Psoas muscle (tissue), 7 donors: ENCODE measurements at regions not wholly inside any gene's neighbourhood (a gene's known extent, or its start where the extent isn't known, plus 50 kb on each side); places are given as distances from the start of the nearest gene placed in this dataset.

Experiments
- ATAC-seq, 4 donors: fragments of 200-7000 bp; cut with Tn5 transposase; one replicate each; pipeline ENCODE4 v1.9.1; 2020; ENCODE audit warnings: moderate library complexity in 3 of 4, mild to moderate bottlenecking in 2 of 4
- DNase-seq, 2 donors: peaks; one replicate each; pipeline ENCODE4 v3.0.0-alpha.2; 2020
- H3K27ac ChIP-seq: fragments of 200-600 bp; one replicate; pipeline ENCODE4 v1.8.0; 2022
- H3K27me3 ChIP-seq, 3 donors: fragments of 200-600 bp in 1 of 3; one replicate each; pipeline versions ENCODE4 v1.6.1 to v1.8.0; 2013 to 2022; ENCODE audit warnings: low read length in 2 of 3, mild to moderate bottlenecking in 2 of 3, moderate library complexity in 1 of 3; ENCODE audit not compliant: insufficient read depth in 3 of 3
- H3K36me3 ChIP-seq, 2 donors: fragments of 200-600 bp in 1 of 2; one replicate each; pipeline versions ENCODE4 v1.6.1 to v1.8.0; 2013 to 2022; ENCODE audit warnings: low read depth in 1 of 2, mild to moderate bottlenecking in 1 of 2, moderate library complexity in 1 of 2; ENCODE audit not compliant: insufficient read depth in 1 of 2
- H3K4me1 ChIP-seq: fragments of 200-600 bp; one replicate; pipeline ENCODE4 v1.8.0; 2022
- H3K4me3 ChIP-seq: fragments of 200-600 bp; one replicate; pipeline ENCODE4 v1.8.0; 2022; ENCODE audit warnings: mild to moderate bottlenecking
- H3K9me3 ChIP-seq: fragments of 200-600 bp; one replicate; pipeline ENCODE4 v1.8.0; 2022
- CTCF ChIP-seq: fragments of 200-600 bp; IDR thresholded peaks from one replicate; pipeline ENCODE4 v1.8.0; 2022; ENCODE audit warnings: antibody characterized with exemption
- WGBS, 3 donors: extraction: QIAGEN DNeasy Blood & Tissue Kit; methylation state at CpG; one replicate each; pipeline versions ENCODE4 v1.1.6 to v1.1.7; 2013; 5-methylcytosine and 5-hydroxymethylcytosine counted together
- intact Hi-C, 2 donors: fragments of 100-400 bp; cut with DNase I; formaldehyde crosslinking; loops; one replicate each; pipeline versions ENCODE4 v1.11.0 to v1.14.2; 2022
- donor health status: healthy with polysubstance abuse.
- donor health status: DM: no; HTN: no; CAD: no; lungs with moderate emphysema.
- donor health status: Bipolar disorder and iron deficiency.
- donor health status: healthy.
- donor health status: DM: yes; HTN: yes; CAD: no.
- donor health status: DM: no; HTN: no; CAD: no.
- donor health status: DM: yes; HTN: yes; CAD: no.

DNA sequence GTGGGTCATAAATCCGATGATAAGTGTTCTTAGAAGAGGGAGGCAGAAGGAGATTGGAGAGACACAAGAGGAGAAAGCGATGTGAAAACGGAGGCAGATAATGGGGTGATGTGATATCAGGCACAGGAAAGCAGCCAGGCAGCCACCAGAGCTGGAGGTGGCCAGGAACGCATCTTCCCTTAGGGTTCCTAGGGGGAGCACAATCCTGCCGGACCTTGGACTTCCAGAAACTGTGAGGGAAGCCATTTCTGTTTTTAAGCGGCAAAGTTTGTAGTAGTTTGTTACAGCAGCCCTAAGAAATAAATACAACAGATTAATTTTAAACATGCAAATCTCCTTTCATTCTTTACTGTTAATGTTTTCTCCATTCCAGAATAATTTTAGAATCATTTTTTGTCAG, 259.9 kb upstream of the TMC3 start:
- Histone ChIP-seq H3K4me3 (no peak overlapping the region), H3K4me1 (no peaks in the 10 kb centered on the region), H3K9me3 (no peaks in the 10 kb centered on the region), H3K36me3 (no peaks in the 10 kb centered on the region), H3K27ac (no peak overlapping the region), H3K27me3 (no peaks in the 10 kb centered on the region)
- TF ChIP-seq CTCF = no peak
- ATAC-seq = no peak
- WGBS, 3 donors = 78 to 83% (median 79%) methylated on average over 6 of the region's 6 CpGs
- no peak for DNase-seq
- intact Hi-C loops = no loop called here

- 81 to 83% (median 83%) methylated on average over 2 of the region's 2 CpGs for WGBS, 3 donors
- intact Hi-C loops = no loop called here
- no peak overlapping the region for H3K4me3 ChIP-seq
- no peaks in the 10 kb centered on the region for H3K36me3 ChIP-seq
- ATAC-seq (no peak), DNase-seq (no peak)
- TF ChIP-seq CTCF = no peak
- H3K27ac ChIP-seq = no peak overlapping the region
- no peaks in the 10 kb centered on the region for H3K9me3 ChIP-seq
- H3K4me1 ChIP-seq = no peaks in the 10 kb centered on the region
- peaks cover 0 to 2% (median 0%) of the 10 kb centered on the region in 3 donors for H3K27me3 ChIP-seq
Observed at GRCh38 chr15:81625896-81626295, 251.9 kb upstream of the TMC3 start.

DNA sequence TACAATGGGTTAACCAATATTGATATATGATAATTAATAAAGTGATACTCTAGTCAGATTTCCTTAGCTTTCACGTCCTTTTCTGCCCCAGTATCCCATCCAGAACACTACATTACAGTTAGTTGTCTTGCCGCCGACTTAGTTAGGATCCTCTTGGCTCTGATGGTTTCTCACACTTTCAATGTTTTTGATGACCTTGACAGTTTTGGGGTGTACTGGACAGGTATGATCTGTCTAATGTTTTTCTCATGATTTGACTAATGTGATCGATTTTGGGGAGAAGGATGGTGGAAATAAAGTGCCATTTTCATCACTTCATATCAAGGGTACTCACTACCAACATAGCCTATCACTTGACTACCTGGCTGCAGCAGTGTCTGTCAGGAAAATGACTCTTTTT, 245.0 kb upstream of the TMC3 start:
- H3K36me3 ChIP-seq = no peaks in the 10 kb centered on the region
- no peaks in the 10 kb centered on the region for H3K9me3 ChIP-seq
- DNase-seq (no peak), ATAC-seq (no peak)
- WGBS, 3 donors = 88 to 94% (median 91%) methylated on average over 4 of the region's 4 CpGs
- no peaks in the 10 kb centered on the region for H3K4me1 ChIP-seq
- H3K4me3 ChIP-seq = no peak overlapping the region
- intact Hi-C loops = no loop called here
- no peak overlapping the region for H3K27ac ChIP-seq
- H3K27me3 ChIP-seq = no peaks in the 10 kb centered on the region
- TF ChIP-seq CTCF = no peak

DNA sequence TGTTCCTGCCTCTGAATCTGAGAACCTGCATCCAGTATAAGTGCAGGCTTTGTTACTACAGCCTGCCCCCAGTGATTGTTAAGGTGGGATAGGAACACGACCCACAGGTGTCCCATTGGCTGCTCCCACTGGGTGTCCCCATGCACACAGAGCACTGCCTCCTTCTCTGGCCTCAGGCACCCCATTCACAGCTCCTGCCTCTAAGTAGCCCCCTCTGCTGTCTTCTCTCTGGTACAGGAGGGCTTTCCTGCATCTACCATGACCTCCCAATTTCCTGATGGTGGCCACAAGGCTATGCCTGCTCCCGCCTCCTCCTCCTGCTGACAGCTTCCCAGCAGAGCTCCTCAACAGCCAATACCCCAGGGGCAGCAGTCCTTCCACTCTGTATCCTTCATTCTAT, 238.6 kb upstream of the TMC3 start:
- no peak for ATAC-seq
- intact Hi-C loops = no loop called here
- no peaks in the 10 kb centered on the region for H3K27me3 ChIP-seq
- H3K4me3 ChIP-seq = no peak overlapping the region
- no peaks in the 10 kb centered on the region for H3K9me3 ChIP-seq
- no peak overlapping the region for H3K27ac ChIP-seq
- no peak for DNase-seq
- H3K4me1 ChIP-seq = no peaks in the 10 kb centered on the region
- no peak for TF ChIP-seq CTCF
- WGBS, 3 donors = 77 to 82% (median 82%) methylated on average over 2 of the region's 2 CpGs
- H3K36me3 ChIP-seq = no peaks in the 10 kb centered on the region

GRCh38 chr15:81611679-81612078, 237.7 kb upstream of the TMC3 start:
- Histone ChIP-seq H3K27me3 (no peaks in the 10 kb centered on the region), H3K4me3 (no peak overlapping the region), H3K4me1 (no peaks in the 10 kb centered on the region), H3K9me3 (no peaks in the 10 kb centered on the region), H3K27ac (no peak overlapping the region), H3K36me3 (no peaks in the 10 kb centered on the region)
- intact Hi-C loops = no loop called here
- WGBS, 3 donors = 73 to 78% (median 75%) methylated on average over 4 of the region's 4 CpGs
- DNase-seq = no peak
- TF ChIP-seq CTCF = no peak
- ATAC-seq = no peak
